HL-60 (cell line): ENCODE measurements at regions not wholly inside any gene's neighbourhood (a gene's known extent, or its start where the extent isn't known, plus 50 kb on each side); places are given as distances from the start of the nearest gene placed in this dataset.

Experiments used
- DNase-seq, 2 experiments: peaks; one replicate each; pipeline ENCODE4 v3.0.0-alpha.2; 2010 to 2020; ENCODE audit warnings: low read depth in 1 of 2, low spot score in 1 of 2
- H3K27ac ChIP-seq: fragments of 250-450 bp; sonication (Bioruptor Pico); replicated peaks from 2 replicates; pipeline ENCODE4 v1.5.1; 2020; ENCODE audit warnings: mild to moderate bottlenecking, moderate library complexity
- H3K27me3 ChIP-seq: fragments of 250-450 bp; sonication (Bioruptor Pico); 2 replicates; pipeline ENCODE4 v1.5.1; 2021; ENCODE audit warnings: mild to moderate bottlenecking, moderate library complexity; ENCODE audit not compliant: insufficient read depth, poor library complexity, severe bottlenecking
- H3K4me3 ChIP-seq: replicated peaks from 2 replicates; pipeline ENCODE4 v1.5.1; 2011; ENCODE audit warnings: mild to moderate bottlenecking, control low read depth, low read length; ENCODE audit not compliant: insufficient read depth
- GABPA ChIP-seq: IDR thresholded peaks from 2 replicates; pipeline ENCODE4 v1.6.1; 2012; ENCODE audit warnings: low read depth
- POLR2AphosphoS5 ChIP-seq: IDR thresholded peaks from 2 replicates; pipeline ENCODE4 v1.6.1; 2012; ENCODE audit warnings: low read depth
- SPI1 ChIP-seq: IDR thresholded peaks from 2 replicates; pipeline ENCODE4 v1.6.1; 2012; ENCODE audit warnings: low read depth, mild to moderate bottlenecking, borderline replicate concordance
- TF ChIP-seq, protein P1 (sequence below): IDR thresholded peaks from one replicate; pipeline ENCODE4 v1.5.1; 2011; ENCODE audit warnings: low read length, control low read depth, inconsistent platforms; ENCODE audit not compliant: insufficient read depth
- TF ChIP-seq, protein P2 (sequence below): IDR thresholded peaks from 2 replicates; pipeline ENCODE4 v1.6.1; 2012; ENCODE audit warnings: low read depth; ENCODE audit not compliant: insufficient replicate concordance

DNA sequence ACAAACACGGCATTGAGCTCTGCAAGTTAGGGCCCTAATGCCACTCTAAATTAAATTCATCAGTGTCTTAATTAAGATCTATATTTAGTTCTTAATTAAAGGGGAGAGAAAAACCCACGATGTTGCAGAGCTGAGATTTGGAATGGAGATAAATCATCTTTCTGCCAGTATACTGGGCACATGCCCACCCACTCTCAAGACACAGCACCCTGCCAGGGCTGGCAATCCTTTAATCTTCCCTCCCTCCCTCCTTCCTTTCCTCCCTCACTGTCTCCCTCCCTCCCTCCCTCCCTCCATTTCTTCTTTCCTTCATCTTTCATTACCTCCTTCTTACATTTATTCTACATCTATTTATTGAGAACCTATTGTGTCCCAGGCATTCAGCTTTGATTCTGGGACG, 194.8 kb downstream of the BUD13 start:
- no peak for DNase-seq
- Histone ChIP-seq H3K4me3 (no peak overlapping the region), H3K27ac (no peak overlapping the region), H3K27me3 (peaks cover 36% of the 10 kb centered on the region)
- TF ChIP-seq GABPA, result no peak
- no peak for TF ChIP-seq POLR2AphosphoS5
- TF ChIP-seq, protein P1, sequence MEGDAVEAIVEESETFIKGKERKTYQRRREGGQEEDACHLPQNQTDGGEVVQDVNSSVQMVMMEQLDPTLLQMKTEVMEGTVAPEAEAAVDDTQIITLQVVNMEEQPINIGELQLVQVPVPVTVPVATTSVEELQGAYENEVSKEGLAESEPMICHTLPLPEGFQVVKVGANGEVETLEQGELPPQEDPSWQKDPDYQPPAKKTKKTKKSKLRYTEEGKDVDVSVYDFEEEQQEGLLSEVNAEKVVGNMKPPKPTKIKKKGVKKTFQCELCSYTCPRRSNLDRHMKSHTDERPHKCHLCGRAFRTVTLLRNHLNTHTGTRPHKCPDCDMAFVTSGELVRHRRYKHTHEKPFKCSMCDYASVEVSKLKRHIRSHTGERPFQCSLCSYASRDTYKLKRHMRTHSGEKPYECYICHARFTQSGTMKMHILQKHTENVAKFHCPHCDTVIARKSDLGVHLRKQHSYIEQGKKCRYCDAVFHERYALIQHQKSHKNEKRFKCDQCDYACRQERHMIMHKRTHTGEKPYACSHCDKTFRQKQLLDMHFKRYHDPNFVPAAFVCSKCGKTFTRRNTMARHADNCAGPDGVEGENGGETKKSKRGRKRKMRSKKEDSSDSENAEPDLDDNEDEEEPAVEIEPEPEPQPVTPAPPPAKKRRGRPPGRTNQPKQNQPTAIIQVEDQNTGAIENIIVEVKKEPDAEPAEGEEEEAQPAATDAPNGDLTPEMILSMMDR, result no peak
- TF ChIP-seq, protein P2, sequence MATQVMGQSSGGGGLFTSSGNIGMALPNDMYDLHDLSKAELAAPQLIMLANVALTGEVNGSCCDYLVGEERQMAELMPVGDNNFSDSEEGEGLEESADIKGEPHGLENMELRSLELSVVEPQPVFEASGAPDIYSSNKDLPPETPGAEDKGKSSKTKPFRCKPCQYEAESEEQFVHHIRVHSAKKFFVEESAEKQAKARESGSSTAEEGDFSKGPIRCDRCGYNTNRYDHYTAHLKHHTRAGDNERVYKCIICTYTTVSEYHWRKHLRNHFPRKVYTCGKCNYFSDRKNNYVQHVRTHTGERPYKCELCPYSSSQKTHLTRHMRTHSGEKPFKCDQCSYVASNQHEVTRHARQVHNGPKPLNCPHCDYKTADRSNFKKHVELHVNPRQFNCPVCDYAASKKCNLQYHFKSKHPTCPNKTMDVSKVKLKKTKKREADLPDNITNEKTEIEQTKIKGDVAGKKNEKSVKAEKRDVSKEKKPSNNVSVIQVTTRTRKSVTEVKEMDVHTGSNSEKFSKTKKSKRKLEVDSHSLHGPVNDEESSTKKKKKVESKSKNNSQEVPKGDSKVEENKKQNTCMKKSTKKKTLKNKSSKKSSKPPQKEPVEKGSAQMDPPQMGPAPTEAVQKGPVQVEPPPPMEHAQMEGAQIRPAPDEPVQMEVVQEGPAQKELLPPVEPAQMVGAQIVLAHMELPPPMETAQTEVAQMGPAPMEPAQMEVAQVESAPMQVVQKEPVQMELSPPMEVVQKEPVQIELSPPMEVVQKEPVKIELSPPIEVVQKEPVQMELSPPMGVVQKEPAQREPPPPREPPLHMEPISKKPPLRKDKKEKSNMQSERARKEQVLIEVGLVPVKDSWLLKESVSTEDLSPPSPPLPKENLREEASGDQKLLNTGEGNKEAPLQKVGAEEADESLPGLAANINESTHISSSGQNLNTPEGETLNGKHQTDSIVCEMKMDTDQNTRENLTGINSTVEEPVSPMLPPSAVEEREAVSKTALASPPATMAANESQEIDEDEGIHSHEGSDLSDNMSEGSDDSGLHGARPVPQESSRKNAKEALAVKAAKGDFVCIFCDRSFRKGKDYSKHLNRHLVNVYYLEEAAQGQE, result no peak
- no peak for TF ChIP-seq SPI1

DNA sequence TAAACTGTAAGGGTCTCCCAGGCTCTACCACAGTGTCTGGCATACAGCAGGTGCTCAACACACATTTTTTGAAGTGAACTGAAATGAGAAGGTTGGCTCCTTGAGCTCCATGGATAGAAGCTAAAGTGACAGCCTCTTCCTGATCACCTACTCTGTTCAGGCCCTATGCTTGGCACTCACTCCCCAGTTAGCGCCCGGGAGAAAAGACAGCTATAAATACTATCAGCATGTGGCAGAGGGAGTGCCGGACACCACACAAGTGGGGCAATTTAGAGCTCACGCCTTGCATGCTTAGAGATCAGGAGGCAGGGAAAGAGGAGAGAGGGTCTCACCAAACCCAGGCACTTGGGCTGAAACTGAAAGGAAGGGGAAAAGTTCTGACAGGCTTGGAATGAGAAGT, 195.5 kb downstream of the BUD13 start:
- Histone ChIP-seq H3K27ac (no peak overlapping the region), H3K27me3 (peaks cover 36% of the 10 kb centered on the region), H3K4me3 (no peak overlapping the region)
- no peak for TF ChIP-seq POLR2AphosphoS5
- TF ChIP-seq SPI1, result no peak
- no peak for TF ChIP-seq GABPA
- TF ChIP-seq, protein P2, result no peak
- DNase-seq, result no peak

DNA sequence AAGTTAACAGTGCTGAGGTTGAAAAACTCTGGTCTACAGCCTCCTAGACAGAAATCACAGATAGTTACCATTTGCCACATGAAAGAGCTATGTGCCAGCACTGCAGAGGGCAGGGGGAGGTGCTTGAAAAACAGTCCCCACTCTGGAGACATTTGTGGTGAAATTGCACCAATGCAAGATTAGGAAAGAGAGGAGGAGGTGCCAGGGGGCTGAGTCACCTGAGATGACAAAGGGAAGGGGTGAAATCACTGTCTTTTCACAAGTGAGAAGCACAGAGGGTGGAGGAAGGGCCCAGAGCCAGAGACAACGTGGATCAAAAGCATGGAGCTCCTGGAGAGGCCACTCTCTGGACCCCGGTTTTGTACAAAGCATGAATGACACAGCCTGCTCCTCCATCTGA, 196.3 kb downstream of the BUD13 start:
- TF ChIP-seq SPI1, result no peak
- TF ChIP-seq, protein P1, result no peak
- TF ChIP-seq GABPA, result no peak
- TF ChIP-seq, protein P2, result no peak
- no peak for TF ChIP-seq POLR2AphosphoS5
- H3K27ac ChIP-seq, result no peak overlapping the region
- H3K4me3 ChIP-seq, result no peak overlapping the region
- peaks cover 30% of the 10 kb centered on the region for H3K27me3 ChIP-seq
- no peak for DNase-seq
